Loucy (cell line): ENCODE measurements at regions not wholly inside any gene's neighbourhood (a gene's known extent, or its start where the extent isn't known, plus 50 kb on each side); places are given as distances from the start of the nearest gene placed in this dataset.

ENCODE experiments used
- CTCF ChIP-seq: fragments of 200-600 bp; sonication (generic); conservative IDR thresholded peaks from 2 replicates; pipeline ENCODE4 v1.5.1; 2014; ENCODE audit warnings: mild to moderate bottlenecking, antibody characterized with exemption, low read length
- EZH2phosphoT487 ChIP-seq: fragments of 200-600 bp; IDR thresholded peaks from 2 replicates; pipeline ENCODE4 v1.6.1; 2018; ENCODE audit warnings: antibody characterized with exemption, mild to moderate bottlenecking, moderate library complexity, borderline replicate concordance

DNA sequence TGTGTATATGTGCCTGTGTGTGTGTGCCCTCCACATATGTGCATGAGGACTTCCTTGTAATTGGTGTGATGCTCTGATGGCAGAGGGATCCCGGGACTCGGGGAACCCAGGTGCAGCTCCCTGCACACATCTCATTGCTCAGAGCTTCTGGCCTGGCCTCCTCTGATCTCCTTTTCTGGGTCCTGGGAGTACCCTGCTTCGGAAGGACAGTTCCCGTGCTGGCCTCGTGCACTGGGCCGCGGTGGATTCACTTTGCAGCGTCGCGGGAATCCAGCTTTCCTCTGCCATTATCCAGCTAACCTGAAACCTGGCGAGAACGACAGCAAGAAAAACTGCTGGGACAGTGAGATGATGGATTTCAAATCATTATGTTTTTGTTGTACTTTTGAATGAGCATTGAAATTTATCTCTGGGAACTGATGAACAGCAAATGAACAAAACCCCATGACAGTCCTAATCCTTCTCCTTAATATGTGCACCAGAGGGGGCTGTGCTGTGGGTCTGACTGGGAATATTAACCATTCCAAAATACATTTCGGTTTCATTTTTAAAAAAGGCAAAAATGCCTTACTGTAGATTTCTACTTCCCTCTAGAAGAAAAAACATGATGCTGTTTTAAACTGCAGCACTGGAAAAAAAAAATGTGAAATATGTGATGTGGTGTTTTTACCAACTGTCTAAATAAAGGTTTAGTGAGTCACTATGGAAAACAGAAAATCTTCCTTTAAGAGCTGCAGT, 78.2 kb downstream of the PTGR3 start:
- TF ChIP-seq CTCF (no peak), EZH2phosphoT487 (no peak)
